ENCODE measurements at regions not wholly inside any gene's neighbourhood (a gene's known extent, or its start where the extent isn't known, plus 50 kb on each side); places are given as distances from the start of the nearest gene placed in this dataset.

DNA sequence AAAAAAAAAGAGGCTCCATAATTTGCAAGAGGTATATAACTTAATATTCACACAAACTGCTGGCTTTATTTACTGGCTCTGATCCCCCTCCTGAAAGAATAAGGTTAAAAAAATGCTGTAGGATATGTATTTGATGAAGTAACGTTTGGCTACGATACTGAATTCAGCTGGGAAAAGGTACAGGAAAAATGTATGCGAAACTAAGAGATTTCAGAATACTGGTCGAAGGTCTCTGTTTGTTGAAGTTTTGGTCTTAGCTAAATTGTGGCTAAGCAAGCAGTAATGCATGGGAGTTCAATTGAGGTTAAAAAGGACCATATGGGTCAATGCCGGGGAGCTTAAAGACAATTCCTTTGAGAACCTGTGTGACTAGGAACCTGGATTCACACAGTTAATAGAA lies 355.5 kb upstream of the NCAM2 start:
- H3K4me3 ChIP-seq (ENCODE audit: low read depth, low read length) = no peak overlapping the region
- ChIA-PET POLR2A (no interaction called here), CTCF (no interaction called here)
- no peak overlapping the region for H3K27ac ChIP-seq (ENCODE audit: low read depth, low read length)
- peaks cover 24% of the 10 kb centered on the region for H3K9me3 ChIP-seq (ENCODE audit: control insufficient read depth, insufficient read depth, low read length)
- TF ChIP-seq, protein P1, sequence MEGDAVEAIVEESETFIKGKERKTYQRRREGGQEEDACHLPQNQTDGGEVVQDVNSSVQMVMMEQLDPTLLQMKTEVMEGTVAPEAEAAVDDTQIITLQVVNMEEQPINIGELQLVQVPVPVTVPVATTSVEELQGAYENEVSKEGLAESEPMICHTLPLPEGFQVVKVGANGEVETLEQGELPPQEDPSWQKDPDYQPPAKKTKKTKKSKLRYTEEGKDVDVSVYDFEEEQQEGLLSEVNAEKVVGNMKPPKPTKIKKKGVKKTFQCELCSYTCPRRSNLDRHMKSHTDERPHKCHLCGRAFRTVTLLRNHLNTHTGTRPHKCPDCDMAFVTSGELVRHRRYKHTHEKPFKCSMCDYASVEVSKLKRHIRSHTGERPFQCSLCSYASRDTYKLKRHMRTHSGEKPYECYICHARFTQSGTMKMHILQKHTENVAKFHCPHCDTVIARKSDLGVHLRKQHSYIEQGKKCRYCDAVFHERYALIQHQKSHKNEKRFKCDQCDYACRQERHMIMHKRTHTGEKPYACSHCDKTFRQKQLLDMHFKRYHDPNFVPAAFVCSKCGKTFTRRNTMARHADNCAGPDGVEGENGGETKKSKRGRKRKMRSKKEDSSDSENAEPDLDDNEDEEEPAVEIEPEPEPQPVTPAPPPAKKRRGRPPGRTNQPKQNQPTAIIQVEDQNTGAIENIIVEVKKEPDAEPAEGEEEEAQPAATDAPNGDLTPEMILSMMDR (IDR thresholded peaks at IDR 0.05; ENCODE audit: low read depth, low read length) = no peak
- no peak for DNase-seq (ENCODE audit: low read depth, low spot score)
- H3K27me3 ChIP-seq (ENCODE audit: control insufficient read depth, insufficient read depth, low read length) = no peaks in the 10 kb centered on the region

DNA sequence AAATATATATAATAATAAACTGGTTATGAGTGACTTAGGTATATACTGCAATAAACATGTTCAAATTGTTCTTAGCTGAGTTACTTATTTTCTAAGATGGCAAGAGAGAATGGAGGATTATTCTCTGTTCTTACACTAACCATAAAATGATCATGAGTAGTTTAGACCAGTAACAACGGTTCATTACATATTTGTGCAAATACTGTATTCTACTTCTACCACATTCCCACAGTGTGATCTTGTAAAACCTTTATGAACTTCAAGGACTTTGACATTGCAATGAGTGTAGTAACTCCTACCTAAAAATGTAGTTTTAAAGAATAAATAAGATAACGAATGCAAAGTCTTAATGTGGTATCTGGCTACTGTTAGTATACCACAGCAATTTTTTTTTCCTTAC lies 353.7 kb upstream of the NCAM2 start:
- Histone ChIP-seq H3K9me3 (ENCODE audit: control insufficient read depth, insufficient read depth, low read length) (peaks cover 24% of the 10 kb centered on the region), H3K27ac (ENCODE audit: low read depth, low read length) (no peak overlapping the region), H3K27me3 (ENCODE audit: control insufficient read depth, insufficient read depth, low read length) (no peaks in the 10 kb centered on the region), H3K4me3 (ENCODE audit: low read depth, low read length) (no peak overlapping the region)
- CTCF ChIA-PET = no interaction called here
- DNase-seq (ENCODE audit: low read depth, low spot score) = no peak
- POLR2A ChIA-PET = no interaction called here
- TF ChIP-seq, protein P1 (IDR thresholded peaks at IDR 0.05; ENCODE audit: low read depth, low read length) = no peak

DNA sequence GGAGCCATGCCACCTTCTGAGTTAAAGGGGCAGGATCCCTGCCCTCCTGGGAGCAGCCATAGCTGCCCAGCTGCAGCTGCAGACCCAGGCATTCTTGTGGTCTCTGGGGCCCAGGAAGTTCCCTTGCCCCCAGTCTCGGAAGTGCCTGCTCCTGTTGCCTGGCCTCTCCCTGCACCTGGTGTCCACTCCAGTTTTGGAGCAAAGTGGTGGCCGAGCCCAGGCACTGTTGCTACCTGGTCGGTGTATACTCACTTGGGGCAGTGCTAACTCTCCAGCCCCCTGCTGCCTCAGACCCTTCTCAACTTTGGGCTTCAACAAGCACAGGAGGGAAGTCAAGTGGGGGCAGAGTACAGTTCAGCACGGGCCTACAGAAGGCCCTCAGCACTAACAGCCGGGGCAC lies 352.9 kb upstream of the NCAM2 start:
- POLR2A ChIA-PET = no interaction called here
- Histone ChIP-seq H3K4me3 (ENCODE audit: low read depth, low read length) (no peak overlapping the region), H3K9me3 (ENCODE audit: control insufficient read depth, insufficient read depth, low read length) (peaks cover 24% of the 10 kb centered on the region), H3K27ac (ENCODE audit: low read depth, low read length) (no peak overlapping the region), H3K27me3 (ENCODE audit: control insufficient read depth, insufficient read depth, low read length) (no peaks in the 10 kb centered on the region)
- TF ChIP-seq, protein P1 (IDR thresholded peaks at IDR 0.05; ENCODE audit: low read depth, low read length) = no peak
- CTCF ChIA-PET = no interaction called here
- no peak for DNase-seq (ENCODE audit: low read depth, low spot score)

DNA sequence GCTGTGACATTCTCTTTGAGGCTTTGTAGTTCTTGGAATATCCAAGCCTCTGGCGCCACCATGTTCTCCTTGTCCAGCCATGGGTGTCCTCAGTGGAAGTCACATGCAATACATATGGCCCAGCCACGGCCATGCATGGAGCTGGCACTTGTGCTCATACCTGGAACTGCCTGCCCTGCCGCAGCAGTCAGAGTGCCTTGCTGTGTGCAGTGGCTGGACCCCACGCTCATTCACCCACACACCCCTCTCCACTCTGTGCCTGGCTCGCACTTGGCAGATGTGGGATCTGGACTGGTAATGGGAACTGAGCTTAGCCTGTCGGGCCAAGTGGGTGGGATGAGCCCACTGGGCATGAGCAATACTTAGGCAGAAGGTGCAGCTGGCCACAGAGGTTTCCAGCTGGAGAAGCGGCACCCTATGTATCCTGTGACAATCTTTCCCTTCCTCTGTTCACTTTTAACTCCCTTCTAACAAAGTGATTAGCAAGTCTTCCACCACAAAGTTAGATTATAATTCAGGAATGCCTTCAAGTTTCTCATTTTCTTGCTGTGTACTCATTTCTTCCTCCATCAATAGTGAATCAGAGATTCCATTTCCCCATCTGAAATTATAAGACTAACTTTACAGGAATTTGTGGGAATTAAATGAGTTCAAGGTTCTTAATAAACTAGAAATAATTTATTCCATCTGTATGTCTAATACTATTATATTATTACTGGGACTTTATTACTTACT lies 351.6 kb upstream of the NCAM2 start:
- H3K27me3 ChIP-seq (ENCODE audit: control insufficient read depth, insufficient read depth, low read length) = no peaks in the 10 kb centered on the region
- TF ChIP-seq, protein P1 (IDR thresholded peaks at IDR 0.05; ENCODE audit: low read depth, low read length) = no peak
- no peak for DNase-seq (ENCODE audit: low read depth, low spot score)
- peaks cover 23% of the 10 kb centered on the region for H3K9me3 ChIP-seq (ENCODE audit: control insufficient read depth, insufficient read depth, low read length)
- no peak overlapping the region for H3K27ac ChIP-seq (ENCODE audit: low read depth, low read length)
- H3K4me3 ChIP-seq (ENCODE audit: low read depth, low read length) = no peak overlapping the region
- ChIA-PET POLR2A (no interaction called here), CTCF (no interaction called here)

DNA sequence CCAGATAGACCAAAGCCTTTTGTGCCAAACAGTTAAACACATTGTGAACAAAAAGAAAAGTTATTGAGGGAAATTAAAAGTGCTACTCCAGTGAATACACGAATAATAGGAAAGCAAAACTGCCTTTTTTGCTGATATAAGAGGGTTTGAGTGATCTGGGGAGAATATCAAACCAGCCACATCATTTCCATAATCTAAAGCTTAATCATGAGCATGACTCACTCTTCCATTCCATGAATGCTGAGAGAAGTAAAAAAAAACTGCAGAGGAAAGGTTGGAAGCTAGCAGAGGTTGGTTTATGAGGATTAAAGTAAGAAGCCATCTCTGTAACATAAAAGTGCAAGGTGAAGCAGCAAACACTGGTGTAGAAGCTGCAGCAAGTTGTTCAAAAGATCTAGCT lies 350.6 kb upstream of the NCAM2 start:
- Histone ChIP-seq H3K27ac (ENCODE audit: low read depth, low read length) (no peak overlapping the region), H3K4me3 (ENCODE audit: low read depth, low read length) (no peak overlapping the region), H3K27me3 (ENCODE audit: control insufficient read depth, insufficient read depth, low read length) (no peaks in the 10 kb centered on the region), H3K9me3 (ENCODE audit: control insufficient read depth, insufficient read depth, low read length) (peaks cover 20% of the 10 kb centered on the region)
- CTCF ChIA-PET = no interaction called here
- no peak for DNase-seq (ENCODE audit: low read depth, low spot score)
- POLR2A ChIA-PET = no interaction called here
- TF ChIP-seq, protein P1 (IDR thresholded peaks at IDR 0.05; ENCODE audit: low read depth, low read length) = no peak

Data from AG04450 (cell line).